Renal pelvis (tissue), 1 donor: ENCODE measurements at regions not wholly inside any gene's neighbourhood (a gene's known extent, or its start where the extent isn't known, plus 50 kb on each side); places are given as distances from the start of the nearest gene placed in this dataset.
"Not testable (repeated sequence)": the region's sequence is repeated elsewhere in the genome, so short reads cannot be mapped to it uniquely, and the experiment has no call there.

ENCODE experiments used
- DNase-seq: peaks from one replicate; pipeline ENCODE4 v3.0.0-alpha.2; 2013

DNA sequence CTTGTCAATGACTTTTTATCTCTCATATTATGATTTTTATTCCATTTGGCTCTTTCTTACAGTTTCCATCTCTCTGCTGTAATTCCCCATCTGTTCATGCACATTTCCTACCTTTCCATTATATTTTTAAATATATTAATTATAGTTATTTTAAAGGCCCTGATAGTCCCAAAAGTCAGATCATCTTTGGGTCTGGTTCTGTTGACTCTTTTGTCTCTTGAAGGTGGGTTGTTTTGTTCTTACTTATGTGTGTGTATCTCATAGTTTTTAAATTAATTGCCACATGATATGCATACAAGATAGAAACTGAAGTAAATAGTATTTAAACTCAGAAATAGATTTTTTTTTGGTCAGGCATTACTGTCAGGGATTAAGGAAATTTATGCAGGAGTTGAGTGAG, 178.0 kb upstream of the AJAP1 start:
- DNase-seq: no peak

DNA sequence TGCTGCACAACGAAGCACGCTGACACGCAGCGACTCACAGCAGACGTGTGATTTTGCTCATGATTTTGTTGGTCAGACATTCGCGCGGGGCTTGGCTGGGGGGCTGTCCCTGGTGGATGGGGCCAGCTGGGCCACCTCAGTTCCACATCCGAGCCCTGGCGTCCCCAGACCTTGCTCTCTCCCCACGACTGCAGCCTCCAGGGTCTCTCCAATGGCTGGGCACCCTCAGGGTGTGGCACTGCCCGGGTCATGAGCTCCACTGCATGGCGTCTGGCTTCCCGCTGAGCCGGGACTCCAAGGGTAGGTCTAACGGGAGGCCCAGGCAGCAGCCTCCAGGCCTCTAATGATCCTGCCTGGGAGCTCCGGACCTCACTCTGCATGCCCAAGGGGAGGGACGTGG, 173.0 kb upstream of the AJAP1 start:
- DNase-seq: no peak

DNA sequence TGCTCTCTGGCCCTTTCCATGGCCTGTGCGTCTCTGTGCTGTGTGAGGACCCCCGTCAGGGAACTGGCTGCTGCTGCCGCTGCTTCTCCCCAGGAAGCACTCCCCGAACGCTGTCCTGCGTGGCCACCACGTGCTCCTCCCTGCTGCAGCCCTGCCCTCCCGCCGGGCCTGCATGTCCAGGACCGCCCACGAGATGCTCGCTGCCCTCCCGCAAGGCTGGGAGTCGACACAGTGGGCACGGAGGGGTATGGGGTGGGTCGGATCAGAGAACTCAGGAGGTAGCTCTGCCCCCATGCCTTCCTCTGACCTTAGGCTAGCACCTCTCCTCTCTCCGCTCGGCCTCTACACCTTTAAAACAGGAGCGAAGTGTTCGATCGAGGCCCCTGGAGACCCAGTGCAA, 171.9 kb upstream of the AJAP1 start:
- DNase-seq: no peak

DNA sequence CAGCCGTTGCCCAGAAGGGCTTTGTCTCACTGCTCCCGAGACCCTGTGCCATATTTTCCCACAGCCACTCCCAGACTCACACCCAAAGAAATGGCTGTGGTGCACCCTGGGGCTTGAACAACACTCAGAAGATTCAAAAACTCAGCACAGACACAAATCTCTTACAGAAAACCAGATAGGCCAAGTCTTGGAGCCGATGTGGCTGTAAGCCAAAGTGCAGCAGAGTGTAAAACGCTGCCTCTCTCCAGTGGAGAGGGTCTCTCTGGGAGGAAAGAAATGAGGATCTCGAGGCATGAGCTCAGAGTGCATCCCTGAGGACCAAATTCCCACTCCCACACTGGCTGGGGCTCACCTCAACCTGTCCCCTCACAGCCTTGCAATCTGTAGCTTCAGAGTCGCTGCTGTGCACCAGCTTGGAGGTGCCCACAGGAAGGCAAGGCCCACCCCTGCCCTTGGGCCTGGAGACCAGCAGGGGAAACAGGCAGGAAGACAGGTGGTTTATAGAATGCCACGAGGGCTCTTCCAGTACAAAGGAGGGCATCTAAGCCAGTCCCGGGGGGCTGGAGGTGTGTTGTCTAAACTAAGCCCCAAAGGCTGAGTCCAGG, 171.3 kb upstream of the AJAP1 start:
- DNase-seq: no peak

DNA sequence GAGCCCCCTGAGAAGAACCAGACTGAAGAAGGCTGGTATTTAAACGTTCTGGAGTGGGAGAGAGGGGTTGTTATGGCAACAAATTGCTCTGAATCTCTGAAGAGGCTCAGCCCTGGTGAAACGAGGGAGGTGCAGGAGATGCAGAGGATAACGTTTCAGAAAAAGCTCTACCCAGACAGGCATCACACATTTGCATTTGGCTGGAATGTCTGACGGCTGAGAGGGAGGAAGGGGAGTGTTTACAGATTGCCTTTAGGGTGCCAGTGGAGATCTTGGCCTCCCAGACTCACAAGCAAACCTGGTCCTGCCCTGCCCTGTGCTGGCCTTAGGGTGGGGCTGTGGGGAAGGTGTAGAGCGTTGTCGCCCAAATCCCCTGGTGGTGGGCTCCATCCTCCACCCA, 169.0 kb upstream of the AJAP1 start:
- peak; percentile 68 for DNase-seq

DNA sequence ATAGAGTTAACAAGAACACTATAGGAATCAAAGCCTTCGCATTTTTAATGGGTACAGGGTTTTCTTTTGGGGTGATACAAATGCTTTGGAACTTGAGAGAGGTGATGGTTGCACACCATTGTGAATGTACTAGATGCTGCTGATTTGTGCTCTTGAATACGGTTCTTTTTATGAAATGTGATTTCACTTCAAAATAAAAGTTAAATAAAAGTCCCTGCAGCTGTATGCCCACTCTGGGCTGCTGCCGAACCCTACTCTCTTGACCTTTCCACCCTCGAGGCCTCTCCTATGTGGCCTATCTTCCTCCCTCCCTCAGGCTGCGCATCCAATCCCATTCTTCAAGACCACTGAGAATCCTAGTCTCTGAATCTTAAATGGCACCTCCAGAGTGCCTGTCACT, 168.5 kb upstream of the AJAP1 start:
- DNase-seq: no peak

DNA sequence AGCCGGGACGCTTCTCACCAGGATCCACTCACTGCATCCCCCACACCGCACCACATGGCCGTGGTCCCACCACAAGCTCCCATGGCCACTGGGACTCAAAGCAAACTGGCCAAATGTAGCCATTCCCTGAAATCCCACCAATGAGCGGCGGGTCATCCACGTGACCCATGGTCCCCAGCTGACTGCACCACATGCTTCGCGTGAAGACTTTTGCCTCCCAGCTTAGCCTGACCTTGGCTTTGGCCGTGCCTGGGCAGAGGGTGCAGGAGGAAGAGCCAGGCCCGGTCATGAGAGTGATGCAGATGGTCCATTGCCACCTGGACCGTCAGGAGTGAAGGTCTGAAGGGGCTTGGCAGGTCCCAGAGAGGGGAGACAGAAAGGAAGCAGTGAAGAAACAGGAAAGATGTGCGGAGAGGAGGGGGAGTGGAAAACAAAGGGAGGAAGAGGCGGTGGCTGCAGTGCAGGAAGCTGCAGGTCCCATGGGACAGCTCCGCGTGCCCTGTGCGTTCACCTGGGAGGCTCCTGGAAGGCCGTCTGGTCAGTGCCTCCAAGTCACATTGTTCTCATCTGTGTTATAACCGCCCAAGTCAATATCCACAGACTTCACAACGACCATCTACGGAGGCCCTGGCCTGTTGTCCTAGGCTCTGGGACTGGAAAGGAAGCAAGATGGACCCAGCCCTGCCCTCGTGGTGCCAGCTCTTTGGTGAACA, 167.8 kb upstream of the AJAP1 start:
- DNase-seq: no peak

DNA sequence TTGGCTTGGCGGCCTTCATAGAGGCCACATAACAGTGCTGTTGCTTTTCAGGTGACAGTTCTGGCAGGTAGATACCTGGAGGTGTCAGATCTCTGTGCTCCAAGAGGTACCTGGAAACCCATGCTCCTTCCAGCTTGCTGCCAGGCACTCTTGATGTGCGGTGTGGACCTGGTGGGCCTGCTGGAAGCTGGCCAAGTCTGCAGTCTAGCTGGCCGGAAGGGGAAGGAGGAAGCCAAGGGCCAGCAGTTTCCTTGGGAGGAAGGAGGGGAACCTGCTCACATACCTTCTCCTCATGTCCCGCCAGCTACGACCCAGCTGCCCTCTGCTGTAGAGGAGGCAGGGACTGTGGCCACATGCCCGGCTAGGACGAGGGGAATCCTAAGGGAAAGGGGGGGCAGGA, 166.4 kb upstream of the AJAP1 start:
- DNase-seq: no peak

DNA sequence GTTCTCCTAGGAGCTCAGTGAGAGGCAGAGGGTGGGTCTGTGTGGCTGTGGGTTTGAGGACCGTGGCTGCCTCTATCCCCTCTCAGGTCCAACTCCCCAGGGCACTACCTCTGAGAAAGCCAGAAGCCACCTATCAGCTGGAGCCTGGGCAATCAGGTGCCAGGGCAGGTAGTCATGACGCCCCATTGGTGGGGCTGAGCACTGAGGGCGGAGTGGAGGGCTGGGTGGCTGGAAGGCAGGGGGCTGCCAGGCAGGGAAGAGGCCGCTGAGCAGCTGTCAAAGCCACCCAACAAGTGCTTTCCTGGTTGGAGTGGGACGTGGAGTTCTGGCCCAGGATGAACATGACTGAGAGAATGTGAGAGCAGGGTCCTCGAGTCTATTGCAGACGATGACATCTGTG, 164.9 kb upstream of the AJAP1 start:
- DNase-seq: no peak

DNA sequence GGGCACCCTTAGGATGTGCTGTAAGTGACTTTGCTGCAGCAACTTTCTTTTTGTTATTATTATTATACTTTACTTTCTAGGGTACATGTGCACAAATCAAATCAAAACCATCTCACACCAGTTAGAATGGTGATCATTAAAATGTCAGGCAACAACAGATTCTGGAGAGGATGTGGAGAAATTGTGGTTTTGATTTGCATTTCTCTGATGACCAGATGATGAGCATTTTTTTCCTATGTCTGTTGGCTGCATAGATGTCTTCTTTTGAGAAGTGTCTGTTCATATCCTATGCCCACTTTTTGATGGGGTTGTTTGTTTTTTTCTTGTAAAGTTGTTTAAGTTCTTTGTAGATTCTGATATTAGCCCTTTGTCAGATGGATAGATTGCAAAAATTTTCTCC, 164.4 kb upstream of the AJAP1 start:
- DNase-seq: not testable (repeated sequence)

DNA sequence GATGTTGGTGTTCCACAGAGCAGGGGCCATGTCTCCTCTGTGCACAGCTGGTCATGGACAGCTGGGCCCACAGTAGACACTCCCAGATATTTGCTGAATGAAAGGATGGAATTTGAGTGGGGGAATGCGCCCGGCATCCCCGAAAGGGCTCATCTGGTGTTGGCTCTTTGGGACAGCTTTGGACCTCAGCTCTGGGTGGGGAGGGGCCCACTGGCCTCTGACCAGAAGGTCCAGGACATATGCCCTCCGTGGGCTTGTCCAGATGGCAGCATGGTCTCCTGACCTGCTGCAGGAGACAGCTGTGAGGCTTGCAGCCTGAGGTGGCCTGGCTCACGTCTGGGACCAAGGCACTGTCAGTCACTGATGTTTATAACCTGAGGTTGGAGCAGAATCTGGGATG, 160.4 kb upstream of the AJAP1 start:
- DNase-seq: no peak

DNA sequence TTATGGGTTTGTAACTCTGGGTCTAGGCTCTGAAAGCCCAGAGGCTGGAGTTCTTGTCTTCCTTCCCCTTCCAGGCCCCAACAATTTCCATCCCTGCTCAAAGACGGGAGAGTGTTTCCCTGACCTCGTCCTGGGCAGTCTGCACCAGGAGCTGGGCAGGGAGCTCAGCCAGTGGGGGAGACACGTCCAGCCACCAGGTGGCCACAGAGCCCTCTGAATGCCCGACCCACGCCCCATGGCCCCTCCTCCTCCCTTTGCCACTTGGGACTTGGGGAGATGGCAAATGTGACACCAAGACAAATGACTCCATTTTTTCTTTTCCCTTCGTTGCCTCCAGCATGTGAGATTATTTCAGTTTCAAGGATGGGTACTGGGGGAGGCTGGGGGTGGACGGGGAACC, 159.9 kb upstream of the AJAP1 start:
- DNase-seq: no peak

DNA sequence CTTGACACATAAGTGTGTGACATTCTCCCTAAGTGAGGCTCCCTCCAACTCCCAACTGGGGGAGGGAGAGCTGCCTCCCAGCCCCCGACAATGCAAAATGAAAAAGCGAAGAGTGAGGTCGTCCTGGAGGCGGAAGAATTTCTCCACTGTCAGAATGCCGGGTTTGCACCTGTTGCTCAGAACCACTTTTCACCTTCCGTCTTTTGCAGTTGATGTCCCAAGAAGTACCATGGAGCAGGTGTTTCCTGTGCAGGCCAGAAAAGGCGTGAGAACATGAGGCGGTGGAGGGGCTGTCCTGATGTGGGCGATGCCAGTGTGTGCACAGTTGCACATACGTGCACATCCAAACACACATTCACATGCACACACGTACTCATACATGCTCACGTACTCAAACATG, 158.6 kb upstream of the AJAP1 start:
- DNase-seq: no peak

DNA sequence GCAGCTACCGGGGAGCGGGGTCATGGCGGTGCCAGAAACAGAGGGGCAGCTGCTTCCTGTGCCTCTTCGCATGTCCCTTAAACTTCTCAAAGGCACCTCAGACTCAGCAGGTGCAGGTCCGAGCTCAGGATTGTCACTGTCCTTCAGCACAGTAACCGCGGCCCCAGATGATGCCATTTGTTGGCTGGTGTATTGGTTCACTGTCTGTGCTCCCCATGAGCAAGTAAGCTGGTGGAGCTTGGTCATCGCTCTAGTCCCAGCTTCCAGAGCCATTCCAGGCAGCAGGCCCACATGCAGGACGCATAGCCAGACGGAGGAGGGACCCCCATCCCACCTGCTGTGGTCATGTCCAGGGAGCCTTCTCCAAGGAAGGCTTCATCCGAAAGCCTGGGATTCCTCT, 154.0 kb upstream of the AJAP1 start:
- DNase-seq: no peak

DNA sequence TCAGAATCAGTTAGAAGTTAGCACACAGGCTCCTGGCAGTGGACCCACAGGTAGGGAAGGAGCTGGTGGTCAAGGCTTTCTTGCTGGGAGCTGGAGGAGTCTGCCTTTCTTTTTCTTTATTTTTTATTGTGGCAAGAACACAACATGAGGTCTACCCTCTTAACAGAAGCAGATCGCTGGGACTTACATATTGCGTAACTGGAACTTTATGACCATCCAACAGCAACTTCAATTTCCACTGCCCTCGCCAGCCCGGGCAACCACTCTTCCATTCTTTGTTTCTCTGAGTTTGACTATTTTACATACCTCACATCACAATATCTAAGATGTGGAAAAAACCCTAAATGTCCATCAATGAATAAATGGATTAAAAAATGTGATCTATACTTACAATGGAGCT, 147.8 kb upstream of the AJAP1 start:
- DNase-seq: no peak

DNA sequence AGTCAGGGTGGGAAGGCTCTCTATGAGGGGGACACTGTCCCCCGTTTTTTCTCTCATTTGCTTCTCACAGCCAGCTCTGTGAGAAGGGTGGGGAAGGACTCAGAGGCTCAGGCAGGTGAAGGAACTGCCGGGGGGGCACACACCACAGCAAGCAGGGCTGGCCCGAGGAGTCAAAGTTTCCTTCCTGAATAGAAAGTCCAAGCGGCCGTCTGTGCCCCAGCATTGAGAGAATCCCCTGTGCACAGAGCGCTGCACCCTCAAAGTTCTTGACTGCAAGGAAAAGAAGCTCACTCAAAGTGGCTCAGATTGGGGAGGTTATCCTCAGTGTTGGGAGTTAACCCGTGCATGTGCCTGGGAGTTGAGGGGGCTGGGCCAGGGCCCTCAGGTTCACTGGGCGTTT, 145.2 kb upstream of the AJAP1 start:
- DNase-seq: no peak

DNA sequence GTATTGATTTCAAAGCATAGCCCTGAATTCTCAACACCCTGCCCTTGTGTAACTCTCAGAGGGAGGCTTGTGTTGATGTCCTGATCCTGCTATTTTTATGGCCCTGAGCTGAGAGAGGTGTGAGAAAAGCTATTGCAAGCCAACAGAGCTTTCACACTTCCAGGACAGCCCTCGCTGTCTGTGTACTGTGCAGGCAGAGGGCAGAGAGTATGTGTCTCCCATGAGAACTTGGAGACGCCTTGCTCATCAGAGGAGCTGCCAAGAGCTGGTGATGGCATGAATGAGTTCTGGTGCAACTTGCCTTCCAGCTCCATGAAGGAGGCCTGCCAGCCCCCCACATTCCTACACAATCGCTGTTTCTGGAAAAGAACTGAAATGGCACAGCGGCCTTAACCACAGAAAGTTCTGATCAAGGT, 144.1 kb upstream of the AJAP1 start:
- DNase-seq: no peak

DNA sequence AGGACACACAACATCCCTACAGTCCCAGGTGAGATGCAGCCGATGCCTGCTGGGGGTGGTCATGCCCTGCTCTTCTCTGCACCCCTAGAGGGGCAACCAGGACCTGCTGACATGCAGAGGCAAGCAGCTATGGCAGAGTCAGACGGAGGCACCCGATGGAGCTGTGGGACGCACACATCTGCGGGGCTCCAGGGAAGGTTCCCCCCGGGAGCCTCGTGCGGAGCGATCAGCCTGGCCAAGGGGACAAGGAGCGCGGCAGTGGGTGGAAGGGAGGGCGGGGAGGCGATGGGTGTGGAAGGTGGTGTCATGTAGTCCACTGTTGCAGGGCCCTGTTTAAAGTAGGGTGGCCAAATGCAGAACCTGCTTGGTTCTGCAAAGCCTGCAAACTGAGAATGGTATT, 143.0 kb upstream of the AJAP1 start:
- DNase-seq: no peak

DNA sequence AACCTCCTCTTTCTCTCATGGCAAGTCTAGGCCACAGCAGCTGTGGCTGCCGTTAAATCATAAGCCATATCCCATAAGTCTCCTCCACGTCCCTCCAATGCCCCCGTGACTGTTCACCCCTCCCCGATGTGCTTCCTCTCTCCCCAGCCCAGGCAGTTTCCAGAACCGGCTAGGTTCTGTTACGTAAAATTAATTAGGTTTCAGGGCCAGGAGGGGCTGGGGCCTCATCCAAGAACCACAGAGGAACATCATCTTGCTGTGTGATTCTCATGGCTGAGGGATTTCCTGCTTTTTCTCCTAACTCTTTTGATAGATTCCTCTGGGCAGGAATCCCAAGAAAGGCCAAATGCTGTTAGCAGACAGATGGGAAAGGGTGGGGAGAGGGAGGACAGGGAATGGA, 141.8 kb upstream of the AJAP1 start:
- peak; percentile 81 for DNase-seq

DNA sequence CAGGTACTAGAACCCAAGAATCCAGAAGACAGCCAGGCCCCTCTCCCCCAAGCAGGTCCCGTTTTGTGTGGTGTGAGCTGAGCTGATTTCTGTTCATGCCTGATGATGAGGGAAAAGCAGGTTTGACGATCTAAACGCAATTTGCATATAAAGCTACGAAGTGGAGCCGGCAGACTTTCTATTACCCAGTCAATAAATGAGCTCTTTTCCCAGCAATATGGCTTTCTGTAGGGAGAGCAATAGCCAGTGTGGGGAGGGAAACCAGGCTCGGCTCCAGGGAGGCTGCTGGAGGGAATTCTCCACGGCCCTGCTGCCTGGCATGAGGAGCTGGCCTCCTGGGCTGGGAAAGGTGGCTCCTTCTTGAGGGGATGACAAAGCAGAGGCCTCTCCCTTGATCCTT, 140.7 kb upstream of the AJAP1 start:
- DNase-seq: no peak

DNA sequence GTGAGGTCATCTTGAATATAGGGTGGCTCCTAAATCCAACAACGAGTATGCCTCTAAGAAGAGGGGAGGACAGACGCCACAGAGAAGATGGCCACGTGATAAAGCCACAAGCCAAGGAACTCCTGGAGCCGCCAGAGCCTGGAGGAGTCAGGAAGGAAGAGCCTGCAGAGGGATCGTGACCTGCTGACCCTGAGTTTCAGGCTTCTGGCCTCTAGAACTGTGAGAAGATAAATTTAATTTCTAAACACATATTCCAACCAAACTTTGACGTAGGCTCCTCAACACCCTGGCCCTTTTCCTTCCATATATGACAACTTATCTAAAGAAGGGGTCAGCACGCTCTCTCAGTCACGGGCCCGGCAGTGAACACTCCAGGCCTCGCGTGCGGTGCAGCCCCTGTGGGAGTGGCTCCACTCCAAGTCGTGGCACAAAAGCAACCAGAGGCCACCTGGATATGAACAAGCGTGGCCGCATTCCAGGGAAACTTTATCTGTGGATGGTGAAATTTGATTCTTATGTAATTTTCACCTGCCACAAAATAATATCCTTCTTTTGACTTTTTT, 138.6 kb upstream of the AJAP1 start:
- no peak for DNase-seq

DNA sequence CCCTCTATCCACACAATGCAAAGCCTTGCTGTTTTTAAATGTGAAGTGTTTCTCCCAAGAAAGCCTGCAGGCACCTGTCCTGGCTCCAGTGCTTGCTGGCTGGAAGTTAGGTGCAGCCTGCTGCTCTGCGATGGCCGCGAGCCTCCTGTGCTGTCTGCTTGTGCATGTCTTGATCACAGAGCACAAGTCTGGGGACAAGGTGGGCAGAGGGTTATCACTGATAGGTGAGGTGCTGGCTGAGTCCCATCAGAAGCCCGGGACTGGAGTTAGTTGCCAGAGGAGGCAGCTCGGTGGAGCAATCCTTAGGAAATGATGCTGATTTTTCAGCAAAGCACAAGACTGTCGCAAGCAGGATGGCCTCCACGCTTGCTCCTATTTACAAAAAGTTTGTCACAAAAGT, 137.8 kb upstream of the AJAP1 start:
- DNase-seq: no peak

DNA sequence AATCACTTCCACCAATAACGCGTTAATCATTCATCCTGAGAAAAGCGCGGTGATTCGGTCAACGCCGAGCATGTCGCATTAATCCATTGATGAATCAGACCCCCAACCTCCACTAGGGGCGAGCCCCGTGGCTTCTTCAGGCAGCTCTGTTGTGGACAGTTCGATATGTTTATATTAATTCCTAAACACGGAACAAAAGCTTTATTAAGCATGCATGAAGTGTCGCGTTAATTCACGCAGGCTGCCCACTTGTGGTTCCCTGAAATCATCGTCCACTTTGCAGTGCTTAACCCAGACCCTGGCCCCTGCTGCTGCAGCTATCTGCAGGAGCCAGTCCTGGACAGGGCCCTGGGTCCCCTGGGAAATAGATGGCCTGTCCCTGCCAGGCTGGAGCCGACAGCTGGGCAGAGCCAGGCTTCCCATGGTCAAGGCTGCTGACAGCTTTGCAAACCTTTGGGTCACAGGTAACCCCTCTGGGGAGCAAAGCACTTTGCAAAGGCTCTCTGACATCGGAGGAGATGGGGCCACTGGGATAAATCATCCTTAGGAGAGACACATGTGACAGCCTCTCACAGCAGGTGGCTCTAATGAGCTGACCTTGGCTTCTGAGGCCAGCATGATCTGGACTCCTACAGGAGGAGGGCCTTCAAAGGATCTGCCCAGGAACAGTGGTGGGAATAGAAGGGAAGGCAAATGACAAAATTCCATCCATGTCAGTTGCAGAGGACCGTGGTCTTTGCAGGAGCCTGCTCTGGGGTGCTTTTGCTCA, 137.0 kb upstream of the AJAP1 start:
- no peak for DNase-seq
